ENCODE measurements at regions not wholly inside any gene's neighbourhood (a gene's known extent, or its start where the extent isn't known, plus 50 kb on each side); places are given as distances from the start of the nearest gene placed in this dataset.

- Histone ChIP-seq H3K4me3 (ENCODE audit: low read length in 2 of 2) (no peak overlapping the region), H2BK120ac (ENCODE audit: low read depth, low read length) (no peak overlapping the region), H2AFZ (ENCODE audit: low read length) (no peak overlapping the region), H3K79me1 (ENCODE audit: low read depth, low read length) (no peaks in the 10 kb centered on the region), H3K4ac (ENCODE audit: low read length) (no peak overlapping the region), H2BK5ac (ENCODE audit: low read length) (no peak overlapping the region), H2AK5ac (ENCODE audit: low read depth, low read length) (no peak overlapping the region), H3K4me2 (ENCODE audit: insufficient read depth, low read length, poor library complexity, severe bottlenecking) (no peak overlapping the region), H3K36me3 (replicated peaks in 1 of 2; ENCODE audit: control insufficient read depth in 2 of 2, insufficient read depth in 2 of 2, low read length in 2 of 2) (no peaks in the 10 kb centered on the region), H3K18ac (ENCODE audit: low read length) (no peak overlapping the region), H3K9ac (ENCODE audit: low read depth, low read length, poor library complexity) (no peak overlapping the region), H4K8ac (ENCODE audit: low read depth, low read length) (no peak overlapping the region), H4K91ac (ENCODE audit: low read depth, low read length, poor library complexity) (no peak overlapping the region), H3K4me1 (ENCODE audit: control insufficient read depth in 2 of 2, insufficient read depth in 1 of 2, low read depth in 1 of 2, low read length in 2 of 2) (no peaks in the 10 kb centered on the region), H3K9me3 (replicated peaks in 1 of 2; ENCODE audit: control insufficient read depth in 2 of 2, insufficient read depth in 1 of 2, low read depth in 1 of 2, low read length in 2 of 2) (no peaks in the 10 kb centered on the region), H3K14ac (ENCODE audit: low read length) (no peak overlapping the region), H3K27ac (replicated peaks; ENCODE audit: low read length) (no peak overlapping the region), H2BK15ac (ENCODE audit: low read length) (no peak overlapping the region), H2BK12ac (ENCODE audit: low read length) (no peak overlapping the region), H3K27me3 (ENCODE audit: control insufficient read depth in 3 of 3, insufficient read depth in 3 of 3, low read depth in 1 of 3, low read length in 3 of 3) (no peaks in the 10 kb centered on the region), H3K23ac (ENCODE audit: low read depth, low read length, poor library complexity) (no peak overlapping the region)
- no CpG with 5 or more reads among the region's 3 CpGs for WGBS, 2 donors (ENCODE audit: extremely low coverage in 2 of 2, insufficient read length in 2 of 2, insufficient replicate concordance in 1 of 2)
- DNase-seq (ENCODE audit: low spot score): no peak
Observed at GRCh38 chr1:90573736-90574135, 143.4 kb downstream of the BARHL2 start.

- peaks cover 0 to 4% of the 10 kb centered on the region in 2 donors for H3K4me1 ChIP-seq (ENCODE audit: control insufficient read depth in 2 of 2, insufficient read depth in 1 of 2, low read depth in 1 of 2, low read length in 2 of 2)
- H3K36me3 ChIP-seq (replicated peaks in 1 of 2; ENCODE audit: control insufficient read depth in 2 of 2, insufficient read depth in 2 of 2, low read length in 2 of 2): no peaks in the 10 kb centered on the region
- no peak overlapping the region for H3K23ac ChIP-seq (ENCODE audit: low read depth, low read length, poor library complexity)
- no peak for DNase-seq (ENCODE audit: low spot score)
- no peak overlapping the region for H3K4ac ChIP-seq (ENCODE audit: low read length)
- H3K4me3 ChIP-seq (ENCODE audit: low read length in 2 of 2): no peak overlapping the region
- no peaks in the 10 kb centered on the region for H3K27me3 ChIP-seq (ENCODE audit: control insufficient read depth in 3 of 3, insufficient read depth in 3 of 3, low read depth in 1 of 3, low read length in 3 of 3)
- H3K9me3 ChIP-seq (replicated peaks in 1 of 2; ENCODE audit: control insufficient read depth in 2 of 2, insufficient read depth in 1 of 2, low read depth in 1 of 2, low read length in 2 of 2): no peaks in the 10 kb centered on the region
- H3K4me2 ChIP-seq (ENCODE audit: insufficient read depth, low read length, poor library complexity, severe bottlenecking): no peak overlapping the region
- H4K91ac ChIP-seq (ENCODE audit: low read depth, low read length, poor library complexity): no peak overlapping the region
- H2AK5ac ChIP-seq (ENCODE audit: low read depth, low read length): no peak overlapping the region
- no CpG with 5 or more reads among the region's 3 CpGs for WGBS, 2 donors (ENCODE audit: extremely low coverage in 2 of 2, insufficient read length in 2 of 2, insufficient replicate concordance in 1 of 2)
- H2BK15ac ChIP-seq (ENCODE audit: low read length): no peak overlapping the region
- H4K8ac ChIP-seq (ENCODE audit: low read depth, low read length): no peak overlapping the region
- no peak overlapping the region for H3K9ac ChIP-seq (ENCODE audit: low read depth, low read length, poor library complexity)
- no peak overlapping the region for H2BK120ac ChIP-seq (ENCODE audit: low read depth, low read length)
- no peak overlapping the region for H2BK5ac ChIP-seq (ENCODE audit: low read length)
- no peak overlapping the region for H2AFZ ChIP-seq (ENCODE audit: low read length)
- H3K18ac ChIP-seq (ENCODE audit: low read length): no peak overlapping the region
- no peaks in the 10 kb centered on the region for H3K79me1 ChIP-seq (ENCODE audit: low read depth, low read length)
- H3K14ac ChIP-seq (ENCODE audit: low read length): no peak overlapping the region
- H3K27ac ChIP-seq (replicated peaks; ENCODE audit: low read length): no peak overlapping the region
- no peak overlapping the region for H2BK12ac ChIP-seq (ENCODE audit: low read length)
Observed at GRCh38 chr1:90572446-90572845, 144.7 kb downstream of the BARHL2 start.

DNA sequence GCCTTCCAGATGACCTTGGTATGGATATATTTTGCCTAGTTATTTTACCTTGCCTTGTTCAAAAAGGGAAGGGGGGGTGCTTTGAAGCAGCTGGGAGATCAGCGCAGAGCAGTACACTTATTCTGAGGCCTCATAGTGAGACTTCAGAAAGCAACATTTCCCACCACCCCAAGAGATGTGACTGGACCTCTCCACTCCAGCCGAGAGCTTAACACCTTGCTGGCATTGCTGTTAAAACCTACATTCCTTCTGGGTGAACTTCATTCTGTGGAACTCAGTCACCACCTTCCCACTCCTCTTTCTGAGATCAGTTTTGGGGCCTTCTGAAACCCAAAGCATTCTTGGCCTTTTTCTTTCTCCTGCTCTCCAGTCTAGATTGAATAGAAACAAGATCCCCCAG is 148.7 kb downstream of the BARHL2 start:
- H3K18ac ChIP-seq (ENCODE audit: low read length): no peak overlapping the region
- no peaks in the 10 kb centered on the region for H3K9me3 ChIP-seq (replicated peaks in 1 of 2; ENCODE audit: control insufficient read depth in 2 of 2, insufficient read depth in 1 of 2, low read depth in 1 of 2, low read length in 2 of 2)
- DNase-seq (ENCODE audit: low spot score): no peak
- H3K36me3 ChIP-seq (replicated peaks in 1 of 2; ENCODE audit: control insufficient read depth in 2 of 2, insufficient read depth in 2 of 2, low read length in 2 of 2): no peaks in the 10 kb centered on the region
- no peaks in the 10 kb centered on the region for H3K79me1 ChIP-seq (ENCODE audit: low read depth, low read length)
- H3K27ac ChIP-seq (replicated peaks; ENCODE audit: low read length): no peak overlapping the region
- no peak overlapping the region for H4K91ac ChIP-seq (ENCODE audit: low read depth, low read length, poor library complexity)
- H2AFZ ChIP-seq (ENCODE audit: low read length): no peak overlapping the region
- no peak overlapping the region for H2BK120ac ChIP-seq (ENCODE audit: low read depth, low read length)
- H3K4me1 ChIP-seq (ENCODE audit: control insufficient read depth in 2 of 2, insufficient read depth in 1 of 2, low read depth in 1 of 2, low read length in 2 of 2): peaks cover 0 to 6% of the 10 kb centered on the region in 2 donors
- no peak overlapping the region for H2AK5ac ChIP-seq (ENCODE audit: low read depth, low read length)
- no CpG with 5 or more reads among the region's 2 CpGs for WGBS, 2 donors (ENCODE audit: extremely low coverage in 2 of 2, insufficient read length in 2 of 2, insufficient replicate concordance in 1 of 2)
- no peak overlapping the region for H3K4ac ChIP-seq (ENCODE audit: low read length)
- no peak overlapping the region for H4K8ac ChIP-seq (ENCODE audit: low read depth, low read length)
- no peak overlapping the region for H3K4me2 ChIP-seq (ENCODE audit: insufficient read depth, low read length, poor library complexity, severe bottlenecking)
- H2BK12ac ChIP-seq (ENCODE audit: low read length): no peak overlapping the region
- H2BK5ac ChIP-seq (ENCODE audit: low read length): no peak overlapping the region
- H3K4me3 ChIP-seq (ENCODE audit: low read length in 2 of 2): no peak overlapping the region
- H3K14ac ChIP-seq (ENCODE audit: low read length): no peak overlapping the region
- no peaks in the 10 kb centered on the region for H3K27me3 ChIP-seq (ENCODE audit: control insufficient read depth in 3 of 3, insufficient read depth in 3 of 3, low read depth in 1 of 3, low read length in 3 of 3)
- H3K9ac ChIP-seq (ENCODE audit: low read depth, low read length, poor library complexity): no peak overlapping the region
- H2BK15ac ChIP-seq (ENCODE audit: low read length): no peak overlapping the region
- no peak overlapping the region for H3K23ac ChIP-seq (ENCODE audit: low read depth, low read length, poor library complexity)

DNA sequence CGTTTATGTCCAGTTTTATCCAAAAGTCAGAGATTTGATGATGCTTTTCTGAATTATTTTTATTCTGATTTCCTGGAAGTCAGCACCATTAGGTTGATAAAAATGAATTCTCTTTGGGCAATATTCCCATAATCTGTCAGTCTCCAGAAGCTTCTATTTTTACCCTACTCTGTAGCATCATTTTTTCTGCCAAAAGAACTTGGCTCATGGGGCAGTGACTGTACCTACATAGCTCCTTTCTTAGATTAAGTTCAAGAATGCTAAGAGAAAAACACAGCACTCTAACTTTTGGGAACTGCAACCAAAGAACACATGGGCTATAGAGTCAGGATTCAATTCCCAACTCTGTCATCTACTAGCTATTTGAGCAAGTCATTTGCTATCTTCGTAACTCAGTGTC is 152.9 kb downstream of the BARHL2 start:
- no peak overlapping the region for H2AFZ ChIP-seq (ENCODE audit: low read length)
- no peaks in the 10 kb centered on the region for H3K36me3 ChIP-seq (replicated peaks in 1 of 2; ENCODE audit: control insufficient read depth in 2 of 2, insufficient read depth in 2 of 2, low read length in 2 of 2)
- H3K4me3 ChIP-seq (ENCODE audit: low read length in 2 of 2): no peak overlapping the region
- H2BK5ac ChIP-seq (ENCODE audit: low read length): no peak overlapping the region
- H3K9ac ChIP-seq (ENCODE audit: low read depth, low read length, poor library complexity): no peak overlapping the region
- no peak overlapping the region for H2BK15ac ChIP-seq (ENCODE audit: low read length)
- H3K27me3 ChIP-seq (ENCODE audit: control insufficient read depth in 3 of 3, insufficient read depth in 3 of 3, low read depth in 1 of 3, low read length in 3 of 3): no peaks in the 10 kb centered on the region
- no peak overlapping the region for H2AK5ac ChIP-seq (ENCODE audit: low read depth, low read length)
- no CpG with 5 or more reads among the region's 2 CpGs for WGBS, 2 donors (ENCODE audit: extremely low coverage in 2 of 2, insufficient read length in 2 of 2, insufficient replicate concordance in 1 of 2)
- no peak overlapping the region for H4K8ac ChIP-seq (ENCODE audit: low read depth, low read length)
- H3K79me1 ChIP-seq (ENCODE audit: low read depth, low read length): no peaks in the 10 kb centered on the region
- no peak overlapping the region for H3K18ac ChIP-seq (ENCODE audit: low read length)
- H3K4me2 ChIP-seq (ENCODE audit: insufficient read depth, low read length, poor library complexity, severe bottlenecking): no peak overlapping the region
- H2BK12ac ChIP-seq (ENCODE audit: low read length): no peak overlapping the region
- no peak overlapping the region for H3K23ac ChIP-seq (ENCODE audit: low read depth, low read length, poor library complexity)
- no peak overlapping the region for H3K27ac ChIP-seq (replicated peaks; ENCODE audit: low read length)
- no peak overlapping the region for H2BK120ac ChIP-seq (ENCODE audit: low read depth, low read length)
- no peak overlapping the region for H3K14ac ChIP-seq (ENCODE audit: low read length)
- no peaks in the 10 kb centered on the region for H3K9me3 ChIP-seq (replicated peaks in 1 of 2; ENCODE audit: control insufficient read depth in 2 of 2, insufficient read depth in 1 of 2, low read depth in 1 of 2, low read length in 2 of 2)
- H3K4me1 ChIP-seq (ENCODE audit: control insufficient read depth in 2 of 2, insufficient read depth in 1 of 2, low read depth in 1 of 2, low read length in 2 of 2): peaks cover 0 to 6% of the 10 kb centered on the region in 2 donors
- no peak for DNase-seq (ENCODE audit: low spot score)
- no peak overlapping the region for H4K91ac ChIP-seq (ENCODE audit: low read depth, low read length, poor library complexity)
- no peak overlapping the region for H3K4ac ChIP-seq (ENCODE audit: low read length)
